ENCODE measurements at regions not wholly inside any gene's neighbourhood (a gene's known extent, or its start where the extent isn't known, plus 50 kb on each side); places are given as distances from the start of the nearest gene placed in this dataset.

- no peaks in the 10 kb centered on the region for H3K27me3 ChIP-seq (ENCODE audit: insufficient read depth, low read length)
- no peak overlapping the region for H3K4me3 ChIP-seq (ENCODE audit: insufficient read depth, low read depth, low read length)
- no peak overlapping the region for H3K4me2 ChIP-seq (ENCODE audit: low read length)
- H3K36me3 ChIP-seq (ENCODE audit: insufficient read depth, low read length): no peaks in the 10 kb centered on the region
- no peaks in the 10 kb centered on the region for H4K20me1 ChIP-seq (ENCODE audit: insufficient read depth, low read length)
- H3K9ac ChIP-seq (ENCODE audit: low read length): no peak overlapping the region
- Mint-ChIP-seq H3K36me3 (ENCODE audit: low read depth, unreplicated experiment) (no peaks in the 10 kb centered on the region), H3K9me3 (ENCODE audit: unreplicated experiment) (peaks cover 6% of the 10 kb centered on the region), H3K27me3 (ENCODE audit: low read depth, unreplicated experiment) (no peaks in the 10 kb centered on the region), H3K4me1 (ENCODE audit: low read depth, unreplicated experiment) (peaks cover 10% of the 10 kb centered on the region), H3K4me3 (ENCODE audit: unreplicated experiment) (no peak overlapping the region), H3K27ac (ENCODE audit: unreplicated experiment) (peak overlapping the region; percentile 68)
- DNase-seq (ENCODE audit: low read depth): peak; percentile 26
- H3K9me3 ChIP-seq (ENCODE audit: insufficient read depth, low read depth, low read length): no peaks in the 10 kb centered on the region
- no peaks in the 10 kb centered on the region for H3K79me2 ChIP-seq (ENCODE audit: insufficient read depth, low read length)
- TF ChIP-seq CTCF (IDR thresholded peaks at IDR 0.05; ENCODE audit: insufficient read depth, low read depth, low read length) (no peak), EZH2 (IDR thresholded peaks at IDR 0.05; ENCODE audit: insufficient read depth, low read length) (no peak)
- H2AFZ ChIP-seq (ENCODE audit: low read depth, low read length): peak overlapping the region; percentile 17
- no peak for FAIRE-seq
- H3K27ac ChIP-seq (ENCODE audit: low read depth, low read length): no peak overlapping the region
- H3K4me1 ChIP-seq (ENCODE audit: insufficient read depth, low read length): no peaks in the 10 kb centered on the region
Observed at GRCh38 chr9:12972608-12973589, 198.1 kb downstream of the LURAP1L start.

DNA sequence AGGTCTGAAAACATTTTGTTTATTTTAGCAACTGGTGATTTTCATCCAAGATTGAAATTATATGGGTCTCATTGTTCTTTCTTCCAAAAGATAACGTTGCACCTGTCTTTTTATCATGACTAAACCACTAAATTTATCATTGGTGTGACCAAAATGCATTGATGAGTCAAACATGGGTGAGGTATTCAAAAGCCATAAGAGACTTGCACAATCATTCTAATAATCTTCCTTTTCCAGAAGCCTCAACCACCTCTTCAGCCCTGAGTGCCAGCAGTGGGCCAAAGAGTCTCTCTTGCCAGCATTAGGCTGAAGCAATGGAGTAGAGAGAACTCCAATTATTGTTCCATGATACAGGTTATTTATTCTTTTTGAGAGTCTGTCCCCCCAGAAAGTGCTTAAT lies 198.9 kb downstream of the LURAP1L start:
- Mint-ChIP-seq H3K4me1 (ENCODE audit: low read depth, unreplicated experiment) (peaks cover 10% of the 10 kb centered on the region), H3K27me3 (ENCODE audit: low read depth, unreplicated experiment) (no peaks in the 10 kb centered on the region), H3K9me3 (ENCODE audit: unreplicated experiment) (peaks cover 6% of the 10 kb centered on the region), H3K27ac (ENCODE audit: unreplicated experiment) (no peak overlapping the region), H3K4me3 (ENCODE audit: unreplicated experiment) (no peak overlapping the region), H3K36me3 (ENCODE audit: low read depth, unreplicated experiment) (no peaks in the 10 kb centered on the region)
- DNase-seq (ENCODE audit: low read depth) (peak; percentile 60), FAIRE-seq (no peak)
- H3K4me3 ChIP-seq (ENCODE audit: insufficient read depth, low read depth, low read length): no peak overlapping the region
- no peaks in the 10 kb centered on the region for H3K27me3 ChIP-seq (ENCODE audit: insufficient read depth, low read length)
- no peaks in the 10 kb centered on the region for H3K9me3 ChIP-seq (ENCODE audit: insufficient read depth, low read depth, low read length)
- H3K9ac ChIP-seq (ENCODE audit: low read length): no peak overlapping the region
- TF ChIP-seq EZH2 (IDR thresholded peaks at IDR 0.05; ENCODE audit: insufficient read depth, low read length): no peak
- no peak for TF ChIP-seq CTCF (IDR thresholded peaks at IDR 0.05; ENCODE audit: insufficient read depth, low read depth, low read length)
- H2AFZ ChIP-seq (ENCODE audit: low read depth, low read length): no peak overlapping the region
- no peaks in the 10 kb centered on the region for H3K79me2 ChIP-seq (ENCODE audit: insufficient read depth, low read length)
- H3K4me1 ChIP-seq (ENCODE audit: insufficient read depth, low read length): no peaks in the 10 kb centered on the region
- no peak overlapping the region for H3K27ac ChIP-seq (ENCODE audit: low read depth, low read length)
- H4K20me1 ChIP-seq (ENCODE audit: insufficient read depth, low read length): no peaks in the 10 kb centered on the region
- no peaks in the 10 kb centered on the region for H3K36me3 ChIP-seq (ENCODE audit: insufficient read depth, low read length)
- H3K4me2 ChIP-seq (ENCODE audit: low read length): no peak overlapping the region

- H3K4me3 Mint-ChIP-seq (ENCODE audit: unreplicated experiment): no peak overlapping the region
- H3K27me3 Mint-ChIP-seq (ENCODE audit: low read depth, unreplicated experiment): no peaks in the 10 kb centered on the region
- TF ChIP-seq EZH2 (IDR thresholded peaks at IDR 0.05; ENCODE audit: insufficient read depth, low read length) (no peak), CTCF (IDR thresholded peaks at IDR 0.05; ENCODE audit: insufficient read depth, low read depth, low read length) (no peak)
- Histone ChIP-seq H3K27ac (ENCODE audit: low read depth, low read length) (no peak overlapping the region), H3K36me3 (ENCODE audit: insufficient read depth, low read length) (no peaks in the 10 kb centered on the region), H3K79me2 (ENCODE audit: insufficient read depth, low read length) (no peaks in the 10 kb centered on the region), H3K4me1 (ENCODE audit: insufficient read depth, low read length) (no peaks in the 10 kb centered on the region), H3K4me2 (ENCODE audit: low read length) (no peak overlapping the region), H4K20me1 (ENCODE audit: insufficient read depth, low read length) (no peaks in the 10 kb centered on the region), H3K9ac (ENCODE audit: low read length) (no peak overlapping the region), H3K4me3 (ENCODE audit: insufficient read depth, low read depth, low read length) (no peak overlapping the region), H3K27me3 (ENCODE audit: insufficient read depth, low read length) (no peaks in the 10 kb centered on the region), H3K9me3 (ENCODE audit: insufficient read depth, low read depth, low read length) (no peaks in the 10 kb centered on the region), H2AFZ (ENCODE audit: low read depth, low read length) (no peak overlapping the region)
- no peak overlapping the region for H3K27ac Mint-ChIP-seq (ENCODE audit: unreplicated experiment)
- peaks cover 10% of the 10 kb centered on the region for H3K4me1 Mint-ChIP-seq (ENCODE audit: low read depth, unreplicated experiment)
- H3K36me3 Mint-ChIP-seq (ENCODE audit: low read depth, unreplicated experiment): no peaks in the 10 kb centered on the region
- peaks cover 6% of the 10 kb centered on the region for H3K9me3 Mint-ChIP-seq (ENCODE audit: unreplicated experiment)
- no peak for DNase-seq (ENCODE audit: low read depth)
- FAIRE-seq: no peak
Observed at GRCh38 chr9:12974671-12975070, 199.9 kb downstream of the LURAP1L start.
